Right lobe of liver (tissue), 4 donors: ENCODE measurements at regions not wholly inside any gene's neighbourhood (a gene's known extent, or its start where the extent isn't known, plus 50 kb on each side); places are given as distances from the start of the nearest gene placed in this dataset.

Source experiments
- POLR2A ChIP-seq: fragments of 450-650 bp; IDR thresholded peaks from one replicate; pipeline ENCODE4 v1.6.1; 2017; ENCODE audit warnings: antibody characterized with exemption, mild to moderate bottlenecking
- TF ChIP-seq, protein P1 (sequence below), 4 donors: fragments of 200-600 bp in 3 of 4; fragments of 450-650 bp in 1 of 4; IDR thresholded peaks; one replicate each; pipeline versions ENCODE4 v1.5.1 to v1.8.0; 2016 to 2022; ENCODE audit warnings: antibody characterized with exemption in 4 of 4, mild to moderate bottlenecking in 2 of 4
- donor health status: DM: no; HTN: no; CAD: no.
- donor health status: DM: no; HTN: no; CAD: no.
- donor health status: DM: no; HTN: yes; CAD: no.

GRCh38 chr2:219803294-219803693 lies 175.9 kb downstream of the SLC4A3 start:
- TF ChIP-seq, protein P1, sequence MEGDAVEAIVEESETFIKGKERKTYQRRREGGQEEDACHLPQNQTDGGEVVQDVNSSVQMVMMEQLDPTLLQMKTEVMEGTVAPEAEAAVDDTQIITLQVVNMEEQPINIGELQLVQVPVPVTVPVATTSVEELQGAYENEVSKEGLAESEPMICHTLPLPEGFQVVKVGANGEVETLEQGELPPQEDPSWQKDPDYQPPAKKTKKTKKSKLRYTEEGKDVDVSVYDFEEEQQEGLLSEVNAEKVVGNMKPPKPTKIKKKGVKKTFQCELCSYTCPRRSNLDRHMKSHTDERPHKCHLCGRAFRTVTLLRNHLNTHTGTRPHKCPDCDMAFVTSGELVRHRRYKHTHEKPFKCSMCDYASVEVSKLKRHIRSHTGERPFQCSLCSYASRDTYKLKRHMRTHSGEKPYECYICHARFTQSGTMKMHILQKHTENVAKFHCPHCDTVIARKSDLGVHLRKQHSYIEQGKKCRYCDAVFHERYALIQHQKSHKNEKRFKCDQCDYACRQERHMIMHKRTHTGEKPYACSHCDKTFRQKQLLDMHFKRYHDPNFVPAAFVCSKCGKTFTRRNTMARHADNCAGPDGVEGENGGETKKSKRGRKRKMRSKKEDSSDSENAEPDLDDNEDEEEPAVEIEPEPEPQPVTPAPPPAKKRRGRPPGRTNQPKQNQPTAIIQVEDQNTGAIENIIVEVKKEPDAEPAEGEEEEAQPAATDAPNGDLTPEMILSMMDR (IDR thresholded peaks at IDR 0.05): no peak
- TF ChIP-seq POLR2A: no peak
